ENCODE measurements at regions not wholly inside any gene's neighbourhood (a gene's known extent, or its start where the extent isn't known, plus 50 kb on each side); places are given as distances from the start of the nearest gene placed in this dataset.

DNA sequence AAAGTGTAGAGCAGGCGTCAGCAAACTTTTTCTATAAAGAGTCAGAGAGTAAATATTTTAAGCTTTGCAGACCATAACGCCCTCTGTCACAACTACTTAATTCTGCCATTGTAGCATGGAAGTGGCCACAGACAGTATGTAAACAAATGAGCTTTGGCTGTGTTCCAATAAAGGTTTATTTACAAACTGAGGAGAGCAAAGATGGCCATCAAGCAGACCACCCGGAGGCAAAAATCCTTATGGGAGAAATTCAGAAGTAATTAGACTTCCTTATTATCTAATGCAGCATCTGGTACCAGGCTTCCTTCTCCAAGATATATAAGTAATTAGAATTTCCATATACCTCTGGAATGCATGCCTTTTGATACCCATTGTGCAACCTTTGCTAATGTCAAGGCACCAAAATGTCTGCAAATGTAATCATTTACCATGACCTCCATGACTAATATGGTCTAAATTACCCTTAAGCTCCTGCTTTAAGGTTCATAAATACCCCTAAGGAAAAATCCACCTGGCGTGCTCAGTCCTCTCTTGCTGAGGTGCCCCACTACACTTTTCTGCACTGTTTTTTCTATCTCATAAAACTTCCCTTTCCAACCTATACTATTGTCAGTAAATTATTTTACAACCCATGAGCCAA lies 377.8 kb downstream of the MATN1 start:
- TF ChIP-seq, protein P1, sequence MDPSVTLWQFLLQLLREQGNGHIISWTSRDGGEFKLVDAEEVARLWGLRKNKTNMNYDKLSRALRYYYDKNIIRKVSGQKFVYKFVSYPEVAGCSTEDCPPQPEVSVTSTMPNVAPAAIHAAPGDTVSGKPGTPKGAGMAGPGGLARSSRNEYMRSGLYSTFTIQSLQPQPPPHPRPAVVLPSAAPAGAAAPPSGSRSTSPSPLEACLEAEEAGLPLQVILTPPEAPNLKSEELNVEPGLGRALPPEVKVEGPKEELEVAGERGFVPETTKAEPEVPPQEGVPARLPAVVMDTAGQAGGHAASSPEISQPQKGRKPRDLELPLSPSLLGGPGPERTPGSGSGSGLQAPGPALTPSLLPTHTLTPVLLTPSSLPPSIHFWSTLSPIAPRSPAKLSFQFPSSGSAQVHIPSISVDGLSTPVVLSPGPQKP (IDR thresholded peaks at IDR 0.05; ENCODE audit: low read depth, low read length) = no peak
- no peak for TF ChIP-seq HDAC2 (IDR thresholded peaks at IDR 0.05)
- no peak for TF ChIP-seq TP53 (CRISPR knock-in tag; IDR thresholded peaks at IDR 0.05)
- no peak for TF ChIP-seq CBX8 (IDR thresholded peaks at IDR 0.05)
- TF ChIP-seq, protein P2, sequence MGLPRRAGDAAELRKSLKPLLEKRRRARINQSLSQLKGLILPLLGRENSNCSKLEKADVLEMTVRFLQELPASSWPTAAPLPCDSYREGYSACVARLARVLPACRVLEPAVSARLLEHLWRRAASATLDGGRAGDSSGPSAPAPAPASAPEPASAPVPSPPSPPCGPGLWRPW (IDR thresholded peaks at IDR 0.05) = no peak
- TF ChIP-seq SMC3 (IDR thresholded peaks at IDR 0.05) = no peak
- Histone ChIP-seq H3K4me1 (0 out of 3 replicates have a peak, but pooled peaks cover 4% of the 10 kb centered on the region), H3K4me2 (no peak overlapping the region), H3K9me3 (peaks cover 3% of the 10 kb centered on the region; the same call in 1 of the 3 replicates), H3K27ac (no peak overlapping the region), H3K4me3 (no peak overlapping the region)
- CTCF ChIA-PET = interaction anchor here (1.5 kb wide), 1 partner anchor 10 kb away, joined by 6 read pairs; no protein-coding TSS in a partner anchor
- ATAC-seq (no peak), FAIRE-seq (no peak), DNase-seq (ENCODE audit: low read depth in 1 of 2, low spot score in 1 of 2) (no peak)
- 12% methylated on average over 4 of the region's 4 CpGs for WGBS (ENCODE audit: missing lambda C conversion rate)
- POLR2A ChIA-PET = no interaction called here

DNA sequence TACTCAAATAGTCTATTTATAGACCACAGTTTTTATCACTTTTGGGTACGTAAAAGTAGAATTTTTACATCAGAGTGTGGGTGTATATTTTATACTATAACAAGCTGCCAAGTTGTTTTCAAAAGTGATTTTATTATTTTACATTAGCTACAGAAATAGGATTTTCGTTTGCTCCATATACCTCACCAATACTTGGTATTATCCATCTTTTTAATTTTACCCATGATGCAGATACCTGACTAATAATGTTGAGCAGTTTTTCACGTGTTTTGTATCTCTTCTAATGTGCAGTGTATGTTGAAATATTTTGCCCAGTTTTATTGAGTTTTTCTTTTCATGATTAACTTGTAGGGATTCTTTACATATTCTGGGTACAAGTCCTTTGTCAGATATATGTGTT lies 379.8 kb downstream of the MATN1 start:
- no peak overlapping the region for H3K4me3 ChIP-seq
- ChIA-PET POLR2A (no interaction called here), CTCF (no interaction called here)
- WGBS (ENCODE audit: missing lambda C conversion rate) = 0% methylated on average over 3 of the region's 3 CpGs
- H3K4me2 ChIP-seq = no peak overlapping the region
- H3K27ac ChIP-seq = no peak overlapping the region
- DNase-seq (ENCODE audit: low read depth in 1 of 2, low spot score in 1 of 2) (no peak), FAIRE-seq (no peak), ATAC-seq (no peak)
- TF ChIP-seq, protein P3, sequence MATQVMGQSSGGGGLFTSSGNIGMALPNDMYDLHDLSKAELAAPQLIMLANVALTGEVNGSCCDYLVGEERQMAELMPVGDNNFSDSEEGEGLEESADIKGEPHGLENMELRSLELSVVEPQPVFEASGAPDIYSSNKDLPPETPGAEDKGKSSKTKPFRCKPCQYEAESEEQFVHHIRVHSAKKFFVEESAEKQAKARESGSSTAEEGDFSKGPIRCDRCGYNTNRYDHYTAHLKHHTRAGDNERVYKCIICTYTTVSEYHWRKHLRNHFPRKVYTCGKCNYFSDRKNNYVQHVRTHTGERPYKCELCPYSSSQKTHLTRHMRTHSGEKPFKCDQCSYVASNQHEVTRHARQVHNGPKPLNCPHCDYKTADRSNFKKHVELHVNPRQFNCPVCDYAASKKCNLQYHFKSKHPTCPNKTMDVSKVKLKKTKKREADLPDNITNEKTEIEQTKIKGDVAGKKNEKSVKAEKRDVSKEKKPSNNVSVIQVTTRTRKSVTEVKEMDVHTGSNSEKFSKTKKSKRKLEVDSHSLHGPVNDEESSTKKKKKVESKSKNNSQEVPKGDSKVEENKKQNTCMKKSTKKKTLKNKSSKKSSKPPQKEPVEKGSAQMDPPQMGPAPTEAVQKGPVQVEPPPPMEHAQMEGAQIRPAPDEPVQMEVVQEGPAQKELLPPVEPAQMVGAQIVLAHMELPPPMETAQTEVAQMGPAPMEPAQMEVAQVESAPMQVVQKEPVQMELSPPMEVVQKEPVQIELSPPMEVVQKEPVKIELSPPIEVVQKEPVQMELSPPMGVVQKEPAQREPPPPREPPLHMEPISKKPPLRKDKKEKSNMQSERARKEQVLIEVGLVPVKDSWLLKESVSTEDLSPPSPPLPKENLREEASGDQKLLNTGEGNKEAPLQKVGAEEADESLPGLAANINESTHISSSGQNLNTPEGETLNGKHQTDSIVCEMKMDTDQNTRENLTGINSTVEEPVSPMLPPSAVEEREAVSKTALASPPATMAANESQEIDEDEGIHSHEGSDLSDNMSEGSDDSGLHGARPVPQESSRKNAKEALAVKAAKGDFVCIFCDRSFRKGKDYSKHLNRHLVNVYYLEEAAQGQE (IDR thresholded peaks at IDR 0.05) = no peak
- TF ChIP-seq, protein P4, sequence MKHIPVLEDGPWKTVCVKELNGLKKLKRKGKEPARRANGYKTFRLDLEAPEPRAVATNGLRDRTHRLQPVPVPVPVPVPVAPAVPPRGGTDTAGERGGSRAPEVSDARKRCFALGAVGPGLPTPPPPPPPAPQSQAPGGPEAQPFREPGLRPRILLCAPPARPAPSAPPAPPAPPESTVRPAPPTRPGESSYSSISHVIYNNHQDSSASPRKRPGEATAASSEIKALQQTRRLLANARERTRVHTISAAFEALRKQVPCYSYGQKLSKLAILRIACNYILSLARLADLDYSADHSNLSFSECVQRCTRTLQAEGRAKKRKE (CRISPR knock-in tag; IDR thresholded peaks at IDR 0.05; ENCODE audit: low read depth) = no peak
- TF ChIP-seq ZFP36 (IDR thresholded peaks at IDR 0.05; ENCODE audit: borderline replicate concordance, partially characterized antibody) = no peak
- no peak for TF ChIP-seq NPAS2 (CRISPR knock-in tag; IDR thresholded peaks at IDR 0.05; ENCODE audit: borderline replicate concordance)
- TF ChIP-seq, protein P5, sequence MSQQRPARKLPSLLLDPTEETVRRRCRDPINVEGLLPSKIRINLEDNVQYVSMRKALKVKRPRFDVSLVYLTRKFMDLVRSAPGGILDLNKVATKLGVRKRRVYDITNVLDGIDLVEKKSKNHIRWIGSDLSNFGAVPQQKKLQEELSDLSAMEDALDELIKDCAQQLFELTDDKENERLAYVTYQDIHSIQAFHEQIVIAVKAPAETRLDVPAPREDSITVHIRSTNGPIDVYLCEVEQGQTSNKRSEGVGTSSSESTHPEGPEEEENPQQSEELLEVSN (IDR thresholded peaks at IDR 0.05; ENCODE audit: borderline replicate concordance, low read depth) = no peak
- no peak for TF ChIP-seq NR3C1 (IDR thresholded peaks at IDR 0.05)
- H3K4me1 ChIP-seq = 0 out of 3 replicates have a peak, but pooled peaks cover 4% of the 10 kb centered on the region
- H3K9me3 ChIP-seq = peaks cover under 1% of the 10 kb centered on the region; the same call in 1 of the 3 replicates

DNA sequence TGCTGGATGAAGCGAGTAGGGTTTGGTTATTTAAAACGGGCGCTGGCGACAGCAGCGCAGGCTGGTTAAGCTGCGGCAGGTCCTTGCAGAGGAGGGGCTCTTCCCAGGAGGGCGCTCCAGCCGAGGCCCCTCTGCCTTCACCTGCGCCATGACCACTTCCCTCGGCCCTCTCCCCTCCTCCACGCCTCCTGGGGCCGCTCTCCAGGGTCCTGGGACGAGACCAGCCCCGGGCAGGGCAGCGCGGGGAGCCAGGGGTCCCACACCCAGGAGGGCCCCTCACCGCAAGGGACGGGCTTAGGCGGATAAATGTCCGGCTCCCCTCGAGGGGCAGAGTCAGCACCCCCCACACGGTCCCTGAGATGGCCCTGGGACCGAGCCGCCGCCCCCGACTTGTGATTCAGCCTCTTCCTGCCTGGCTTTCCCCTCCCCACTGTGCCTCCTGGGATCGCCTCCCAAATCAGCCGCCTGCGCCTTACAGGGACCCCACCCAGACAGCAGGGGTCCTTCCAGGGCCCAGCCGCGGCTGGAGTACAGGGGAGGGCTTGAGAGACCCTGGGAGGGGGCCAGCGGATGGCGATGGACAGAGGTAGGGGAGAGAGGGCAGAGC lies 380.7 kb downstream of the MATN1 start:
- POLR2A ChIA-PET = no interaction called here
- Histone ChIP-seq H3K4me3 (no peak overlapping the region), H3K9me3 (no peaks in the 10 kb centered on the region; the same call in 2 of the 3 replicates), H3K4me1 (0 out of 3 replicates have a peak, but pooled peaks cover 4% of the 10 kb centered on the region), H3K27ac (no peak overlapping the region), H3K4me2 (no peak overlapping the region)
- ATAC-seq = no peak
- no peak for FAIRE-seq
- no peak for TF ChIP-seq HDAC2 (IDR thresholded peaks at IDR 0.05)
- TF ChIP-seq POLR2AphosphoS2 (conservative IDR thresholded peaks at IDR 0.05; ENCODE audit: low read length) = no peak
- TF ChIP-seq RAD21 (conservative IDR thresholded peaks at IDR 0.05 in 1 of 2, IDR thresholded peaks at IDR 0.05 in 1 of 2) = no peak
- TF ChIP-seq RARB (CRISPR knock-in tag; IDR thresholded peaks at IDR 0.05) = no peak
- TF ChIP-seq HEYL (CRISPR knock-in tag; IDR thresholded peaks at IDR 0.05) = no peak
- no peak for TF ChIP-seq ZNF302 (CRISPR knock-in tag; IDR thresholded peaks at IDR 0.05)
- TF ChIP-seq, protein P3 (IDR thresholded peaks at IDR 0.05) = peak; percentile 21; the same call in 1 of the 2 replicates
- CTCF ChIA-PET = no interaction called here
- WGBS (ENCODE audit: missing lambda C conversion rate) = 41% methylated on average over 23 of the region's 33 CpGs
- no peak for DNase-seq (ENCODE audit: low read depth in 1 of 2, low spot score in 1 of 2)
